ENCODE measurements at regions not wholly inside any gene's neighbourhood (a gene's known extent, or its start where the extent isn't known, plus 50 kb on each side); places are given as distances from the start of the nearest gene placed in this dataset.

DNA sequence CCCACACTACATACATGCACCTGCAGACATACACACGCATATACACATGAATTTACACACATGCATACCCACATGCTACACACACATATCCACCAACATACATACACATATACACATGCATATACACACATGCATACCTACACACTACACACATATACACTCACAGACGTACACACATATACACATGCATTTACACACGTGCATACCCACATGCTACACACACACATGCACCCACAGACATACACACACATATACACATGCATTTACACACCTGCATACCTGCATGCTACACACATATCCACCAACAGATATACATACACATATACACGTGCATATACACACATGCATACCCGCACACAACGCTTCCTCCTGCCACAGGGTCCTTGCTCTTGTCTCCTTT lies 61.2 kb upstream of the SLC25A33 start:
- TF ChIP-seq, protein P1, sequence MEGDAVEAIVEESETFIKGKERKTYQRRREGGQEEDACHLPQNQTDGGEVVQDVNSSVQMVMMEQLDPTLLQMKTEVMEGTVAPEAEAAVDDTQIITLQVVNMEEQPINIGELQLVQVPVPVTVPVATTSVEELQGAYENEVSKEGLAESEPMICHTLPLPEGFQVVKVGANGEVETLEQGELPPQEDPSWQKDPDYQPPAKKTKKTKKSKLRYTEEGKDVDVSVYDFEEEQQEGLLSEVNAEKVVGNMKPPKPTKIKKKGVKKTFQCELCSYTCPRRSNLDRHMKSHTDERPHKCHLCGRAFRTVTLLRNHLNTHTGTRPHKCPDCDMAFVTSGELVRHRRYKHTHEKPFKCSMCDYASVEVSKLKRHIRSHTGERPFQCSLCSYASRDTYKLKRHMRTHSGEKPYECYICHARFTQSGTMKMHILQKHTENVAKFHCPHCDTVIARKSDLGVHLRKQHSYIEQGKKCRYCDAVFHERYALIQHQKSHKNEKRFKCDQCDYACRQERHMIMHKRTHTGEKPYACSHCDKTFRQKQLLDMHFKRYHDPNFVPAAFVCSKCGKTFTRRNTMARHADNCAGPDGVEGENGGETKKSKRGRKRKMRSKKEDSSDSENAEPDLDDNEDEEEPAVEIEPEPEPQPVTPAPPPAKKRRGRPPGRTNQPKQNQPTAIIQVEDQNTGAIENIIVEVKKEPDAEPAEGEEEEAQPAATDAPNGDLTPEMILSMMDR (IDR thresholded peaks at IDR 0.05), result no peak
- no peak for TF ChIP-seq EZH2 (IDR thresholded peaks at IDR 0.05; ENCODE audit: borderline replicate concordance, insufficient read depth, low read depth, low read length, poor library complexity, severe bottlenecking)
